H9 (cell line): ENCODE measurements at regions not wholly inside any gene's neighbourhood (a gene's known extent, or its start where the extent isn't known, plus 50 kb on each side); places are given as distances from the start of the nearest gene placed in this dataset.

Experiments used
- DNase-seq: peaks from one replicate; pipeline ENCODE4 v3.0.0-alpha.2; 2017
- H2AFZ ChIP-seq: one replicate; pipeline ENCODE4 v1.6.1; 2013; ENCODE audit warnings: mild to moderate bottlenecking, low read length, control low read depth, moderate library complexity
- H2AK5ac ChIP-seq: 2 replicates; pipeline ENCODE4 v1.6.1; 2013; ENCODE audit warnings: low read length, control low read depth, mixed read lengths; ENCODE audit not compliant: insufficient read length
- H2BK120ac ChIP-seq: one replicate; pipeline ENCODE4 v1.6.1; 2013; ENCODE audit warnings: low read depth, mild to moderate bottlenecking, low read length, control low read depth, inconsistent platforms; ENCODE audit not compliant: poor library complexity, severe bottlenecking
- H2BK12ac ChIP-seq: 2 replicates; pipeline ENCODE4 v1.6.1; 2013; ENCODE audit warnings: low read length, control low read depth, mixed read lengths, low read depth; ENCODE audit not compliant: insufficient read length
- H2BK15ac ChIP-seq: 2 replicates; pipeline ENCODE4 v1.6.1; 2013; ENCODE audit warnings: low read depth, low read length, control low read depth
- H2BK20ac ChIP-seq: one replicate; pipeline ENCODE4 v1.6.1; 2013; ENCODE audit warnings: low read depth, mild to moderate bottlenecking, low read length, control low read depth, inconsistent platforms; ENCODE audit not compliant: poor library complexity, severe bottlenecking
- H2BK5ac ChIP-seq: 2 replicates; pipeline ENCODE4 v1.6.1; 2013; ENCODE audit warnings: low read length, control low read depth, mixed read lengths; ENCODE audit not compliant: insufficient read length
- H3K14ac ChIP-seq: 2 replicates; pipeline ENCODE4 v1.6.1; 2013; ENCODE audit warnings: low read length, control low read depth; ENCODE audit not compliant: insufficient read depth
- H3K18ac ChIP-seq: 2 replicates; pipeline ENCODE4 v1.6.1; 2013; ENCODE audit warnings: low read depth, mild to moderate bottlenecking, mixed read lengths, low read length, control low read depth; ENCODE audit not compliant: insufficient read length
- H3K23ac ChIP-seq: 2 replicates; pipeline ENCODE4 v1.6.1; 2013; ENCODE audit warnings: low read length, control low read depth, mixed read lengths, low read depth; ENCODE audit not compliant: insufficient read length
- H3K23me2 ChIP-seq: 2 replicates; pipeline ENCODE4 v1.6.1; 2013; ENCODE audit warnings: low read depth, mild to moderate bottlenecking, mixed read lengths, low read length, control low read depth; ENCODE audit not compliant: insufficient read length, poor library complexity, severe bottlenecking
- H3K27ac ChIP-seq: 2 replicates; pipeline ENCODE4 v1.5.1; 2013; ENCODE audit warnings: low read length, control low read depth, mixed read lengths, low read depth; ENCODE audit not compliant: insufficient read length
- H3K27me3 ChIP-seq: 2 replicates; pipeline ENCODE4 v1.6.1; 2013; ENCODE audit warnings: low read length, control low read depth, inconsistent platforms; ENCODE audit not compliant: insufficient read depth
- H3K4ac ChIP-seq: 2 replicates; pipeline ENCODE4 v1.6.1; 2013; ENCODE audit warnings: low read depth, mild to moderate bottlenecking, control low read depth, inconsistent platforms, low read length, moderate library complexity
- H3K4me1 ChIP-seq: 2 replicates; pipeline ENCODE4 v1.6.1; 2013; ENCODE audit warnings: low read length, control low read depth, inconsistent platforms; ENCODE audit not compliant: insufficient read depth
- H3K4me2 ChIP-seq: 2 replicates; pipeline ENCODE4 v1.6.1; 2013; ENCODE audit warnings: low read length, control low read depth, mixed read lengths; ENCODE audit not compliant: insufficient read length, insufficient read depth
- H3K56ac ChIP-seq: 2 replicates; pipeline ENCODE4 v1.6.1; 2013; ENCODE audit warnings: low read depth, mild to moderate bottlenecking, mixed read lengths, low read length, control low read depth; ENCODE audit not compliant: insufficient read length
- H3K79me1 ChIP-seq: 2 replicates; pipeline ENCODE4 v1.6.1; 2013; ENCODE audit warnings: low read depth, mild to moderate bottlenecking, moderate library complexity, low read length, control low read depth, inconsistent platforms; ENCODE audit not compliant: insufficient read depth, poor library complexity, severe bottlenecking
- H3K79me2 ChIP-seq: 2 replicates; pipeline ENCODE4 v1.6.1; 2013; ENCODE audit warnings: low read length, control low read depth, inconsistent platforms; ENCODE audit not compliant: insufficient read depth
- H3K9ac ChIP-seq: 2 replicates; pipeline ENCODE4 v1.6.1; 2013; ENCODE audit warnings: low read length, control low read depth, mixed read lengths; ENCODE audit not compliant: insufficient read length; ENCODE audit errors: extremely low read depth
- H3K9me3 ChIP-seq: one replicate; pipeline ENCODE4 v1.6.1; 2013; ENCODE audit warnings: low read depth, low read length, inconsistent platforms; ENCODE audit not compliant: control insufficient read depth
- H3T11ph ChIP-seq: one replicate; pipeline ENCODE4 v1.6.1; 2013; ENCODE audit warnings: mild to moderate bottlenecking, low read length, control low read depth, inconsistent platforms
- H4K20me1 ChIP-seq: one replicate; pipeline ENCODE4 v1.6.1; 2013; ENCODE audit not compliant: control insufficient read depth, insufficient read length, insufficient read depth
- H4K5ac ChIP-seq: 2 replicates; pipeline ENCODE4 v1.6.1; 2013; ENCODE audit warnings: low read depth, mild to moderate bottlenecking, mixed read lengths, low read length, control low read depth; ENCODE audit not compliant: insufficient read length
- H4K8ac ChIP-seq: replicated peaks from 2 replicates; pipeline ENCODE4 v1.6.1; 2013; ENCODE audit warnings: low read length, control low read depth, mixed read lengths, low read depth; ENCODE audit not compliant: insufficient read length
- H4K91ac ChIP-seq: 2 replicates; pipeline ENCODE4 v1.6.1; 2013; ENCODE audit warnings: low read depth, mild to moderate bottlenecking, moderate library complexity, mixed read lengths, low read length, control low read depth; ENCODE audit not compliant: insufficient read length
- H3K27ac Mint-ChIP-seq, 3 experiments: 2 replicates in 2 of 3; 3 replicates in 1 of 3; pipeline ENCODE4 v1.8.0; 2020 to 2021; ENCODE audit warnings: mixed read lengths in 3 of 3, mild to moderate bottlenecking in 1 of 3, moderate library complexity in 1 of 3
- H3K27me3 Mint-ChIP-seq: 2 replicates; pipeline ENCODE4 v1.8.0; 2021; ENCODE audit warnings: low read depth, mild to moderate bottlenecking, moderate library complexity, mixed read lengths
- H3K36me3 Mint-ChIP-seq, 3 experiments: 2 replicates in 2 of 3; 3 replicates in 1 of 3; pipeline ENCODE4 v1.8.0; 2020 to 2021; ENCODE audit warnings: low read depth in 3 of 3, mixed read lengths in 3 of 3; ENCODE audit not compliant: insufficient read depth in 1 of 3
- H3K4me1 Mint-ChIP-seq, 2 experiments: 2 replicates each; pipeline ENCODE4 v1.8.0; 2020; ENCODE audit warnings: mixed read lengths in 2 of 2
- H3K4me3 Mint-ChIP-seq, 2 experiments: 2 replicates in 1 of 2; 3 replicates in 1 of 2; pipeline ENCODE4 v1.8.0; 2020 to 2021; ENCODE audit warnings: mild to moderate bottlenecking in 2 of 2, mixed read lengths in 2 of 2, moderate library complexity in 1 of 2
- H3K9me3 Mint-ChIP-seq, 2 experiments: 2 replicates in 1 of 2; 3 replicates in 1 of 2; pipeline ENCODE4 v1.8.0; 2020; ENCODE audit warnings: mild to moderate bottlenecking in 2 of 2, mixed read lengths in 2 of 2, moderate library complexity in 1 of 2
- WGBS: extraction: QIAGEN DNeasy Blood & Tissue Kit; methylation state at CpG from one replicate; pipeline ENCODE4 v1.1.7; 2013; ENCODE audit warnings: missing lambda C conversion rate, low lambda C conversion rate, mixed read lengths; ENCODE audit not compliant: insufficient read length; ENCODE audit errors: extremely low coverage; 5-methylcytosine and 5-hydroxymethylcytosine counted together
- TF ChIP-seq, protein P1 (sequence below): fragments of 200-600 bp; sonication (generic); conservative IDR thresholded peaks from 3 replicates; pipeline ENCODE4 v1.8.0; 2021; ENCODE audit warnings: antibody characterized with exemption, mild to moderate bottlenecking

- no peak overlapping the region for H3T11ph ChIP-seq
- Mint-ChIP-seq H3K27me3 (peaks cover 10% of the 10 kb centered on the region; the same call in 1 of the 2 replicates), H3K4me3 (no peak overlapping the region), H3K27ac (no peak overlapping the region), H3K4me1 (no peaks in the 10 kb centered on the region), H3K9me3 (no peaks in the 10 kb centered on the region), H3K36me3 (no peaks in the 10 kb centered on the region; a peak in 1 of 7 replicates)
- no peak overlapping the region for H2BK12ac ChIP-seq
- no peak overlapping the region for H3K14ac ChIP-seq
- H3K23ac ChIP-seq: no peak overlapping the region
- no peak overlapping the region for H3K56ac ChIP-seq
- no peak overlapping the region for H3K18ac ChIP-seq
- no peak overlapping the region for H2BK20ac ChIP-seq
- TF ChIP-seq, protein P1, sequence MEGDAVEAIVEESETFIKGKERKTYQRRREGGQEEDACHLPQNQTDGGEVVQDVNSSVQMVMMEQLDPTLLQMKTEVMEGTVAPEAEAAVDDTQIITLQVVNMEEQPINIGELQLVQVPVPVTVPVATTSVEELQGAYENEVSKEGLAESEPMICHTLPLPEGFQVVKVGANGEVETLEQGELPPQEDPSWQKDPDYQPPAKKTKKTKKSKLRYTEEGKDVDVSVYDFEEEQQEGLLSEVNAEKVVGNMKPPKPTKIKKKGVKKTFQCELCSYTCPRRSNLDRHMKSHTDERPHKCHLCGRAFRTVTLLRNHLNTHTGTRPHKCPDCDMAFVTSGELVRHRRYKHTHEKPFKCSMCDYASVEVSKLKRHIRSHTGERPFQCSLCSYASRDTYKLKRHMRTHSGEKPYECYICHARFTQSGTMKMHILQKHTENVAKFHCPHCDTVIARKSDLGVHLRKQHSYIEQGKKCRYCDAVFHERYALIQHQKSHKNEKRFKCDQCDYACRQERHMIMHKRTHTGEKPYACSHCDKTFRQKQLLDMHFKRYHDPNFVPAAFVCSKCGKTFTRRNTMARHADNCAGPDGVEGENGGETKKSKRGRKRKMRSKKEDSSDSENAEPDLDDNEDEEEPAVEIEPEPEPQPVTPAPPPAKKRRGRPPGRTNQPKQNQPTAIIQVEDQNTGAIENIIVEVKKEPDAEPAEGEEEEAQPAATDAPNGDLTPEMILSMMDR: no peak
- H4K20me1 ChIP-seq: no peaks in the 10 kb centered on the region
- H2AFZ ChIP-seq: no peak overlapping the region
- H4K91ac ChIP-seq: no peak overlapping the region
- DNase-seq: no peak
- H3K27ac ChIP-seq: no peak overlapping the region
- no peak overlapping the region for H2BK120ac ChIP-seq
- H2BK5ac ChIP-seq: no peak overlapping the region
- H3K4me2 ChIP-seq: no peak overlapping the region
- no peaks in the 10 kb centered on the region for H3K4me1 ChIP-seq
- no peak overlapping the region for H2BK15ac ChIP-seq
- H3K23me2 ChIP-seq: no peaks in the 10 kb centered on the region
- no peaks in the 10 kb centered on the region for H3K79me1 ChIP-seq
- WGBS: 100% methylated on average over 1 of the region's 2 CpGs
- H4K8ac ChIP-seq: no peak overlapping the region
- H3K4ac ChIP-seq: no peak overlapping the region
- H3K9me3 ChIP-seq: no peaks in the 10 kb centered on the region
- no peaks in the 10 kb centered on the region for H3K79me2 ChIP-seq
- no peak overlapping the region for H4K5ac ChIP-seq
- no peak overlapping the region for H2AK5ac ChIP-seq
- no peak overlapping the region for H3K9ac ChIP-seq
- H3K27me3 ChIP-seq: no peaks in the 10 kb centered on the region; the same call in 1 of the 2 replicates
Observed at GRCh38 chr13:97809576-97809975, 143.9 kb upstream of the IPO5 start.
